Endothelial cell of umbilical vein (primary cell): ENCODE measurements at regions not wholly inside any gene's neighbourhood (a gene's known extent, or its start where the extent isn't known, plus 50 kb on each side); places are given as distances from the start of the nearest gene placed in this dataset.

Source experiments
- BruUV-seq: library from RNA; stranded (reverse); fragments of 400-500 nt; replicated peaks from 2 replicates; lab custom pipeline; 2021; lab: Mats Ljungman, UMichigan
- CTCF ChIA-PET: fragments of 300-600, 350-600 bp; sonication (Branson Sonifier 250); formaldehyde crosslinking; loops from one replicate; lab custom pipeline; 2021; ENCODE audit warnings: antibody characterized with exemption, inconsistent platforms; lab: Charles Lee
- POLR2A ChIA-PET: fragments of 300-600, 350-600 bp; sonication (Branson Sonifier 250); formaldehyde crosslinking; loops from one replicate; lab custom pipeline; 2021; ENCODE audit warnings: antibody characterized with exemption, inconsistent platforms; lab: Charles Lee
- DNase-seq: peaks from one replicate; pipeline ENCODE4 v3.0.0-alpha.2; 2011; ENCODE audit warnings: low read depth, low spot score
- FAIRE-seq: peaks from 2 replicates; lab custom pipeline; 2011; peaks lifted over from hg19 to GRCh38; lab: Jason Lieb, UNC
- H2AFZ ChIP-seq: 2 replicates; pipeline ENCODE4 v1.6.0; 2012; ENCODE audit warnings: low read depth, low read length, control low read depth, inconsistent platforms
- H3K27ac ChIP-seq: 2 replicates; pipeline ENCODE4 v1.5.1; 2011; ENCODE audit warnings: low read depth, mild to moderate bottlenecking, control low read depth, low read length, moderate library complexity; ENCODE audit not compliant: insufficient read depth
- H3K27me3 ChIP-seq, 2 experiments: 2 replicates each; pipeline versions ENCODE4 v1.6.0 to v1.6.1; 2011; ENCODE audit warnings: low read length in 2 of 2, mixed read lengths in 1 of 2; ENCODE audit not compliant: control insufficient read depth in 2 of 2, insufficient read depth in 2 of 2
- H3K36me3 ChIP-seq, 2 experiments: 2 replicates in 1 of 2; 3 replicates in 1 of 2; pipeline ENCODE4 v1.5.1; 2011; ENCODE audit warnings: low read length in 2 of 2, mild to moderate bottlenecking in 1 of 2, moderate library complexity in 1 of 2; ENCODE audit not compliant: control insufficient read depth in 2 of 2, insufficient read depth in 2 of 2; ENCODE audit errors: extremely low read depth in 1 of 2
- H3K4me1 ChIP-seq: 3 replicates; pipeline ENCODE4 v1.5.1; 2011; ENCODE audit warnings: mild to moderate bottlenecking, low read length; ENCODE audit not compliant: control insufficient read depth, insufficient read depth; ENCODE audit errors: extremely low read depth
- H3K4me2 ChIP-seq: 2 replicates; pipeline ENCODE4 v1.6.1; 2011; ENCODE audit warnings: low read length, control low read depth, mixed read lengths; ENCODE audit not compliant: insufficient read depth
- H3K4me3 ChIP-seq, 3 experiments: fragments of 200-600 bp in 1 of 3; sonication (generic), shearing (Covaris generic) in 1 of 3; replicated peaks in 1 of 3; 2 replicates each; pipeline ENCODE4 v1.5.1; 2011 to 2016; ENCODE audit warnings: control low read depth in 3 of 3, low read length in 3 of 3, mild to moderate bottlenecking in 2 of 3, inconsistent platforms in 1 of 3, low read depth in 1 of 3, moderate library complexity in 1 of 3; ENCODE audit not compliant: insufficient read depth in 1 of 3
- H3K79me2 ChIP-seq: 2 replicates; pipeline ENCODE4 v1.6.0; 2012; ENCODE audit warnings: low read length, inconsistent platforms; ENCODE audit not compliant: control insufficient read depth, insufficient read depth
- H3K9ac ChIP-seq: replicated peaks from 2 replicates; pipeline ENCODE3; 2011; ENCODE audit warnings: low read length, control low read depth; ENCODE audit not compliant: insufficient read depth; ENCODE audit errors: extremely low read depth
- H3K9me1 ChIP-seq: replicated peaks from 3 replicates; pipeline ENCODE4 v1.6.0; 2011; ENCODE audit warnings: mild to moderate bottlenecking, low read length; ENCODE audit not compliant: control insufficient read depth, insufficient read depth; ENCODE audit errors: extremely low read depth
- H3K9me3 ChIP-seq: replicated peaks from 2 replicates; pipeline ENCODE4 v1.5.1; 2012; ENCODE audit warnings: low read length, inconsistent platforms; ENCODE audit not compliant: control insufficient read depth, insufficient read depth
- H4K20me1 ChIP-seq: replicated peaks from 2 replicates; pipeline ENCODE3; 2011; ENCODE audit warnings: mild to moderate bottlenecking, low read length; ENCODE audit not compliant: control insufficient read depth, insufficient read depth; ENCODE audit errors: extremely low read depth
- CTCF ChIP-seq, 2 donors: IDR thresholded peaks; 1 replicate in 1 of 2; 2 replicates in 1 of 2; pipeline ENCODE4 v1.5.1; 2011; ENCODE audit warnings: low read length in 2 of 2, mild to moderate bottlenecking in 2 of 2, moderate library complexity in 2 of 2, control low read depth in 1 of 2, inconsistent platforms in 1 of 2, low read depth in 1 of 2; ENCODE audit not compliant: insufficient read depth in 1 of 2; ENCODE audit errors: extremely low read depth in 1 of 2
- EZH2 ChIP-seq: IDR thresholded peaks from 2 replicates; pipeline ENCODE4 v1.6.1; 2012; ENCODE audit warnings: borderline replicate concordance, low read depth, mild to moderate bottlenecking, moderate library complexity, low read length, inconsistent platforms; ENCODE audit not compliant: severe bottlenecking
- FOS ChIP-seq: IDR thresholded peaks from 2 replicates; pipeline ENCODE4 v1.6.1; 2011; ENCODE audit warnings: mild to moderate bottlenecking, low read length, moderate library complexity, borderline replicate concordance; ENCODE audit not compliant: insufficient read depth
- GATA2 ChIP-seq: IDR thresholded peaks from 2 replicates; pipeline ENCODE4 v1.7.0; 2011; ENCODE audit warnings: low read depth, mild to moderate bottlenecking, moderate library complexity, mixed read lengths, low read length; ENCODE audit not compliant: insufficient read length, insufficient read depth
- JUN ChIP-seq: IDR thresholded peaks from 2 replicates; pipeline ENCODE4 v1.6.1; 2011; ENCODE audit warnings: borderline replicate concordance, low read depth; ENCODE audit not compliant: insufficient read length, insufficient read depth
- MAX ChIP-seq: IDR thresholded peaks from 2 replicates; pipeline ENCODE4 v1.6.1; 2011; ENCODE audit not compliant: insufficient read depth, insufficient read length
- MYC ChIP-seq: IDR thresholded peaks from one replicate; pipeline ENCODE4 v1.6.1; 2011; ENCODE audit warnings: mild to moderate bottlenecking, low read depth, low read length
- POLR2A ChIP-seq: IDR thresholded peaks from 2 replicates; pipeline ENCODE4 v1.6.1; 2012; ENCODE audit warnings: low read depth, mild to moderate bottlenecking, control low read depth, low read length
- POLR2AphosphoS5 ChIP-seq: IDR thresholded peaks from 2 replicates; pipeline ENCODE4 v1.6.1; 2012; ENCODE audit warnings: low read depth, mild to moderate bottlenecking, control low read depth, low read length, moderate library complexity; ENCODE audit not compliant: insufficient read depth
- dilution Hi-C: fragments of 300-500 bp; cut with MboI; formaldehyde crosslinking; loops from one replicate; pipeline ENCODE4 v1.15.0; 2019; ENCODE audit warnings: low sequenced_read_pairs; ENCODE audit not compliant: extremely low pct_ligation_motif_present
- intact Hi-C: fragments of 100-400 bp; cut with micrococcal nuclease; formaldehyde crosslinking; loops from one replicate; pipeline ENCODE4 v1.10.0; 2022

GRCh38 chr6:25157183-25157582 is 122.0 kb upstream of the CARMIL1 start:
- no peak overlapping the region for H3K9ac ChIP-seq
- H3K9me1 ChIP-seq: no peaks in the 10 kb centered on the region
- no peaks in the 10 kb centered on the region for H3K79me2 ChIP-seq
- POLR2A ChIA-PET: no interaction called here
- H4K20me1 ChIP-seq: no peaks in the 10 kb centered on the region
- no peak overlapping the region for H3K4me2 ChIP-seq
- intact Hi-C loops: no loop called here
- no peak for FAIRE-seq
- BruUV-seq: no TSS peak
- CTCF ChIA-PET: no interaction called here
- no peaks in the 10 kb centered on the region for H3K36me3 ChIP-seq
- TF ChIP-seq POLR2AphosphoS5: no peak
- no peak for TF ChIP-seq MAX
- no peak for TF ChIP-seq EZH2
- TF ChIP-seq JUN: no peak
- no peak for TF ChIP-seq POLR2A
- TF ChIP-seq GATA2: no peak
- TF ChIP-seq FOS: no peak
- no peak for TF ChIP-seq CTCF (IDR thresholded peaks at IDR 0.05; ENCODE audit: extremely low read depth in 1 of 2, insufficient read depth in 1 of 2, low read depth in 1 of 2, low read length in 2 of 2)
- no peak for TF ChIP-seq MYC
- H3K27ac ChIP-seq: no peak overlapping the region
- dilution Hi-C loops: no loop called here
- H3K4me3 ChIP-seq: no peak overlapping the region
- H2AFZ ChIP-seq: no peak overlapping the region
- H3K9me3 ChIP-seq: no peaks in the 10 kb centered on the region
- no peak for DNase-seq
- H3K27me3 ChIP-seq: no peaks in the 10 kb centered on the region
- H3K4me1 ChIP-seq: no peaks in the 10 kb centered on the region
